ENCODE measurements at regions not wholly inside any gene's neighbourhood (a gene's known extent, or its start where the extent isn't known, plus 50 kb on each side); places are given as distances from the start of the nearest gene placed in this dataset.
"Not testable (repeated sequence)": the region's sequence is repeated elsewhere in the genome, so short reads cannot be mapped to it uniquely, and the experiment has no call there.

DNA sequence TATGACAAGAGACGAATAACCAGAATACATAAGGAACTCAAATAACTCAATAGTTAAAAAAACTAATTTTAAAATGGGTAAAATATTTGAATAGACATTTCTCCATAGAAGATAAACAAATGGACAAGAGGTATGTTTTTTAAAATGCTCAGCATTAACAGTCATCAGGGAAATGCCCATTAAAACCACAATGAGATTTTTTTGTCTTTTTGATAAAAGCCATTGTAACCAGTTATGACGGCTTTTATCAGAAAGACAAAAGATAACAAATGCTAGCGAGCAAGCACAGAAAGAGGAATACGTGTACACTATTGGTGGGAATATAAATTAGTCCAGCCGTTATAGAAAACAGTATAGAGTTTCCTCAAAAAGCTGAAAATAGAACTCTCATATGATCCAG is 388.2 kb upstream of the INTU start:
- ATAC-seq (no peak), DNase-seq (ENCODE audit: low spot score in 2 of 2) (no peak)
- Mint-ChIP-seq H3K9me3 (peaks cover 11 to 24% of the 10 kb centered on the region in 2 donors), H3K27ac (no peak overlapping the region), H3K36me3 (no peaks in the 10 kb centered on the region)

DNA sequence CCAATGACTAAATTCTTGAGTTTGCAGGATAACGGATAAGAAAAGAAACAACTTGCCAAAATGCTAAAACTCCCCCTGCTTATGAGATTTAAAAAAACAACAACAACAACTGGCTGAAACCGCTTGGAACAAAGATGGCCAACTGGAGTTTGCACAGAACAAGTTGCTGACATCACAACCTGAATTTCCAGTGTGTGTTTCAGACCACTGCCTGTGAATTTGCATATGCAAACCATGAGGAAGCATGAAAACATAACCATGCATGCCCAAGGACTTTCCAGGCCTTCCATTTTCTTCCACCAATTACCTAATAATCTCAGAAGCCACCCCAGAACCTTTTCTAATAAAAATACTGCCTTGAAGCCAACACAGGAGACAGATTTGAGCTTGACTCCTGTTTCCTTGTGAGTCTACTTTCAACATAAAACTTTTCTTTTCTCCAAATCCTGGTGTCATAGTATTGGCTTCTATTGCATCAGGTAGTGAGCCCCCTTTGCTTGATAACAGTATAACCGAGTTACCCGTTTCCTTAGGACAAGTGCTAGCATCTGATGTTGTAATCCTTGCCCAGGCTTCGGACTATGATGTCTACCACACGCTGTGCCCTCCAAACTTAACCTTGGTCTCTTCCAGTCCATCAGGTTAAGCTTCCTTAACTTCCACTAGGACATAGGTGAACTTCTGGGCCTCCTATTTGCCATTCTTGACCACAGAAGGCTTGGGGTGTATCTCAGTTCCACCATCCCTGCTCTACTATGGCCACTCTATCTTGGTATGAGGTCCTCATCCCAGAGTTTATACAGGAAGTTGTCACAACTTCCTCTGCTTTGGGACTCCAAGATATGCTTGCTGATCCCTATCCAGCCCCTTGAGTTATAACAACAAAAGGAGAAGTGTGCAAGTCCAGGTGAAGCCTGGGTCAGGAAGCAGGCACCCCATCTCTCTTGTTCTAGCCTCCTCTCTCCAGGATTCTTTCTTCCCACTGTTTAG is 385.5 kb upstream of the INTU start:
- H3K27ac Mint-ChIP-seq = no peak overlapping the region
- no peaks in the 10 kb centered on the region for H3K36me3 Mint-ChIP-seq
- peaks cover 9 to 23% of the 10 kb centered on the region in 2 donors for H3K9me3 Mint-ChIP-seq
- DNase-seq (ENCODE audit: low spot score in 2 of 2) (no peak), ATAC-seq (no peak)

DNA sequence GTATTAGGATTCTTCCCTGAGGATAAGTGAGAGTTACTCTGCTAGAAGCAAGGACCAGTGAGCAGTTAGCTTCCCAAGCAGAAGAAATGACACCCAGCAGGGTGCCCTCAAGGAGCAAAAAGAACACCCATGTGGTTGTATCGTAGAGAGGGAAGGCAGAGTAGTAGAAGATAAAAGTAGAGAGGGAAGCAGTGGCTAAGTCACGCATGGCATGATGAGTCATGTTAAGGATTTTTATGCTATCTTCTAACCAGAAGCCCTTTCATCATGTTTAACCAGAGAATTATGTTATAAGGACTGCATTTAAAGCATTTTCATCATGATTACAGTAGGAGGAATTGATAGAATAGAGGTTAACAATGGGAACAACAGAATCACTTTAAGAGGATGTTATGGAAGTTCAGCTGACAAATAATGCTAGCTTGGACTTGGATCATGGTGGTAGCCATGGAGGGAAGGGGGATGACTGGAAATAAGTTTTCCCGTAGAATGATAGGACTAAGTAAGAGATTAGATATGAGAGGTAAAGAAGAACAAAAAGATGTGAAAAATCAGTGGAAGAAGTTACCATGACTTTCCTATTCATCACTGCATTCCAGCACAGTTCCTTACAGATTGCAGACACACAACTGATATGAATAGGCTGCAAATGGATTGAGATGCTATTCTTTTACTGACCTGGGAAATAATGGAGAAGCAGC is 383.5 kb upstream of the INTU start:
- Mint-ChIP-seq H3K36me3 (no peaks in the 10 kb centered on the region), H3K27ac (no peak overlapping the region), H3K9me3 (peaks cover 9 to 23% of the 10 kb centered on the region in 2 donors)
- no peak for ATAC-seq
- no peak for DNase-seq (ENCODE audit: low spot score in 2 of 2)

DNA sequence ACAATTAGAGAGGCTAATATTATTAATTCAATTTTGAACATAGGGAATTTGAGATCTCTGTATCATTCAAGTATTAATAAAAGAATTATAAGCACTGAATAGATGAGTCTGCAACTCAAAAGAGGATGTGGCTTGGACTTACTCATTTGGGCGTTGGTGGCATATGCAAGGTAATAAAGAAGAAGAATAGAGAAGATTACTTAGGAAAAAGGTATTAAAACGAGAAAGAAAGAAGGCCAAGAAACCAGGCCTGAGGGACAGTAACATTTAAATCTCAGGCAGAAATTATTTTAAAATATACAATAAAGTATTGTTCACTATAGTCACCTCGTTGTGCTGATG is 383.0 kb upstream of the INTU start:
- ATAC-seq (no peak), DNase-seq (ENCODE audit: low spot score in 2 of 2) (no peak)
- H3K9me3 Mint-ChIP-seq = peaks cover 9 to 23% of the 10 kb centered on the region in 2 donors
- H3K36me3 Mint-ChIP-seq = no peaks in the 10 kb centered on the region
- H3K27ac Mint-ChIP-seq = no peak overlapping the region

GRCh38 chr4:127250577-127250976 is 382.2 kb upstream of the INTU start:
- Mint-ChIP-seq H3K27ac (no peak overlapping the region), H3K9me3 (peaks cover 9 to 23% of the 10 kb centered on the region in 2 donors), H3K36me3 (no peaks in the 10 kb centered on the region)
- DNase-seq (ENCODE audit: low spot score in 2 of 2) = no peak
- no peak for ATAC-seq

- no peak for DNase-seq (ENCODE audit: low spot score in 2 of 2)
- no peaks in the 10 kb centered on the region for H3K36me3 Mint-ChIP-seq
Observed at GRCh38 chr4:127251423-127251822, 381.3 kb upstream of the INTU start.

GRCh38 chr4:127256500-127256899 is 376.3 kb upstream of the INTU start:
- ATAC-seq (no peak), DNase-seq (ENCODE audit: low spot score in 2 of 2) (no peak)
- H3K27ac Mint-ChIP-seq = no peak overlapping the region
- no peaks in the 10 kb centered on the region for H3K36me3 Mint-ChIP-seq
- H3K9me3 Mint-ChIP-seq = peaks cover 5 to 11% of the 10 kb centered on the region in 2 donors

More at GRCh38 chr4:127251423-127251822, 381.3 kb upstream of the INTU start:
- H3K27ac Mint-ChIP-seq = no peak overlapping the region
- peaks cover 9 to 19% of the 10 kb centered on the region in 2 donors for H3K9me3 Mint-ChIP-seq
- ATAC-seq = peak in 1 of 2 donors; percentile 74

GRCh38 chr4:127261476-127261875 is 371.3 kb upstream of the INTU start:
- H3K36me3 Mint-ChIP-seq = no peaks in the 10 kb centered on the region
- ATAC-seq (no peak), DNase-seq (ENCODE audit: low spot score in 2 of 2) (no peak)

DNA sequence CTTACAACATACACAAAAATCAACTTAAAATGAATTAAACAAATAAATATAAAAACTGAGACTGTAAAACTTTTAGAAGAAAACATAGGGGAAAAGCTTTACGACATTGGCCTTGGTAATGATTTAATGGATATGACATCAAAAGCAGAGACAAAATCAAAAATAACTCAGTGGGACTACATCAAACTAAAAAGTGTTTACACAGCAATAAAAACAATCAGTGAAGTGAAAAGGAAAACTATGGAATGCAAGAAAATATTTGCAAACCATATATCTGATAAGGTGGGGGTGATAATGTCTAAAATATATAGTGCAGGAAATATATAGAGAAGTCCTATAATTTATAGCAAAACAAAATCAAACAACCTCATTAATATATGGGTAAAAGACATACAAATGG is 364.4 kb upstream of the INTU start:
- H3K27ac Mint-ChIP-seq = no peak overlapping the region
- DNase-seq (ENCODE audit: low spot score in 2 of 2) (no peak), ATAC-seq (no peak)
- no peaks in the 10 kb centered on the region for H3K36me3 Mint-ChIP-seq
- H3K9me3 Mint-ChIP-seq = peaks cover 5 to 12% of the 10 kb centered on the region in 2 donors

More at GRCh38 chr4:127261476-127261875, 371.3 kb upstream of the INTU start:
- H3K9me3 Mint-ChIP-seq = peaks cover 5 to 16% of the 10 kb centered on the region in 2 donors
- no peak overlapping the region for H3K27ac Mint-ChIP-seq

DNA sequence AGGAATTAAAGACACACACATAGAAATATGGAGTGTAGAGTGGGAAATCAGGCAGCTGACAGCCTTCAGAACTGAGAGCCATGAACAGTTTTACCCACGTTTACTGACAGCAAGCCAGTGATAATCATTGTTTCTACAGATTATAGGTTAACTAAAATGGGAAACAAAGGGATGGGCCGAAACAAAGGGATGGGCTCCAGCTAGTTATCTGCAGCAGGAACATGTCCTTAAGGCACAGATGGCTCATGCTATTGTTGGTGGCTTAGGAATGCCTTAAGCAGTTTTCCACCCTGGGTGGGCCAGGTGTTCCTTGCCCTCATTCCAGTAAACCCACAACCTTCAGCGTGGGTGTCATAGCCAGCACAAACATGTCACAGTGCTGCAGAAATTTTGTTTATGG is 355.7 kb upstream of the INTU start:
- not testable (repeated sequence) for ATAC-seq; H3K27ac Mint-ChIP-seq; DNase-seq (ENCODE audit: low spot score in 2 of 2); H3K36me3 Mint-ChIP-seq
- H3K9me3 Mint-ChIP-seq = peaks cover 13 to 18% of the 10 kb centered on the region in 2 donors

DNA sequence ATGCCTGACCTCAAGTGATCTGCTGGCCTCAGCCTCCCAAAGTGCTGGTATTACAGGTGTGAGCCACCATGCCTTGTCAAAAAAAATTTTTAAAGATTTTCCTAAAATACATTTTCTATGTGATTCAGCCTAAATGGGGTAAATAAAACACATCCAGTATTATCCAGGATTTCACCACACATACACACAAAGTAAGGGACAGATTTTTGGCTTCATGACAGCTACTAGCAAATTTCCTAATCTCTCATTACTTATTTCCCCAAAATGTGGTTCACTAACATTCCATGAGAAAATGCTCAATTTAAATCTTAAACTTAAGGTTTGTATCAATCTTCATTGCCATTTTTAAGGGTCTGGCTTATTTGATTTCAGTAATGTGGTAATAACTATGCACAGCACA is 348.5 kb upstream of the INTU start:
- H3K36me3 Mint-ChIP-seq = peaks cover 0 to 5% of the 10 kb centered on the region in 2 donors
- H3K27ac Mint-ChIP-seq = no peak overlapping the region
- no peak for ATAC-seq
- DNase-seq (ENCODE audit: low spot score in 2 of 2) = no peak
- peaks cover 12 to 13% of the 10 kb centered on the region in 2 donors for H3K9me3 Mint-ChIP-seq

GRCh38 chr4:127291316-127291715 is 341.4 kb upstream of the INTU start:
- DNase-seq (ENCODE audit: low spot score in 2 of 2) (no peak), ATAC-seq (no peak)
- no peak overlapping the region for H3K27ac Mint-ChIP-seq
- H3K9me3 Mint-ChIP-seq = peaks cover 15 to 41% of the 10 kb centered on the region in 2 donors
- H3K36me3 Mint-ChIP-seq = peaks cover 0 to 6% of the 10 kb centered on the region in 2 donors

DNA sequence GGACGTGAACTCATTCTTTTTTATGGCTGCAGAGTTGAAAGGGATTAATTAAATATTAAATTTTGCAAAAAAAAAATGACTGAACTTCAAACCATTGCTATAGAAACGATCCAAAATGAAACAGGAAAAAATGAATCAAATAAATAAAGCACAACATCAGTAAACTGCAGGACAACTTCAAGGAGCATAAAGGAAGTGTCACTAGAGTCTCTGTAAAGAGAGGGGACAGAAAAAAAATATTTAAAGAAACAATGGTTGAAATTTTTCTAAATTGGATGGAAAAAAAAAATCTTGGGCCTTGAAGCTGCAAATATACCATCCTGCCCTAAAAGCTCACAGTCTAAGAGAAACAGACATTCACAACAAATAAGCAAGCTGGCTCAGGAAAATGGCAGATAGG is 339.3 kb upstream of the INTU start:
- H3K27ac Mint-ChIP-seq = no peak overlapping the region
- H3K36me3 Mint-ChIP-seq = peaks cover 0 to 6% of the 10 kb centered on the region in 2 donors
- peaks cover 24 to 48% of the 10 kb centered on the region in 2 donors for H3K9me3 Mint-ChIP-seq
- ATAC-seq (no peak), DNase-seq (ENCODE audit: low spot score in 2 of 2) (no peak)

GRCh38 chr4:127304356-127304755 is 328.4 kb upstream of the INTU start:
- DNase-seq (ENCODE audit: low spot score in 2 of 2) (no peak), ATAC-seq (no peak)
- peaks cover 0 to 6% of the 10 kb centered on the region in 2 donors for H3K36me3 Mint-ChIP-seq
- H3K9me3 Mint-ChIP-seq = peaks cover 13 to 20% of the 10 kb centered on the region in 2 donors
- H3K27ac Mint-ChIP-seq = no peak overlapping the region

DNA sequence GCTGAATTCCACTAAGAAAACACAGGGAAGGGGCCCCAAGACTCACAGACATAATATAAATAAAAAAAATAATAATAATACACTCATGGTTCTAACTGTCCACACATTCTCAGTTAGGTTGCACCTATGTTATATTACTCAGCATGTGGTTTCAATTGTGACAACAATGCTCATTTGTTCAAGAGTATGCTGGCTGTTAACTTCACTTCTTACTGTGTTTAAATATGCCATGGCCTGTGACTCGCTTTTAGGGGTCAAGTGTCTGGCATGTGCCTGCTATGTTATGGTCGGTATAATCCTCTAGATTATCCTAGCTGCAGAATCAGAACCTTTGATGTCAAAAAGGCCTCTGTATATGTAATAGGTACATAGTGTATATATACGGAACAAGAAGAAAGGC is 324.8 kb upstream of the INTU start:
- Mint-ChIP-seq H3K36me3 (peaks cover 0 to 7% of the 10 kb centered on the region in 2 donors), H3K27ac (no peak overlapping the region), H3K9me3 (peaks cover 8 to 19% of the 10 kb centered on the region in 2 donors)
- DNase-seq (ENCODE audit: low spot score in 2 of 2) = no peak
- no peak for ATAC-seq

- Mint-ChIP-seq H3K36me3 (peaks cover 0 to 20% of the 10 kb centered on the region in 2 donors), H3K27ac (no peak overlapping the region), H3K9me3 (peaks cover 9 to 34% of the 10 kb centered on the region in 2 donors)
- no peak for ATAC-seq
- no peak for DNase-seq (ENCODE audit: low spot score in 2 of 2)
Observed at GRCh38 chr4:127309369-127310102, 323.2 kb upstream of the INTU start.

GRCh38 chr4:127311371-127311770 is 321.4 kb upstream of the INTU start:
- peaks cover 18 to 40% of the 10 kb centered on the region in 2 donors for H3K9me3 Mint-ChIP-seq

More at GRCh38 chr4:127311371-127311770, 321.4 kb upstream of the INTU start:
- DNase-seq (ENCODE audit: low spot score in 2 of 2) (no peak), ATAC-seq (no peak)
- H3K36me3 Mint-ChIP-seq = peaks cover 0 to 20% of the 10 kb centered on the region in 2 donors
- no peak overlapping the region for H3K27ac Mint-ChIP-seq

Data from activated naive CD4-positive, alpha-beta T cell treated with anti-CD3 and anti-CD28 coated beads, Interleukin-2, amount 50 U/mL, for 72 hours (primary cell).